22Rv1 (cell line): ENCODE measurements at regions not wholly inside any gene's neighbourhood (a gene's known extent, or its start where the extent isn't known, plus 50 kb on each side); places are given as distances from the start of the nearest gene placed in this dataset.
"Not testable (repeated sequence)": the region's sequence is repeated elsewhere in the genome, so short reads cannot be mapped to it uniquely, and the experiment has no call there.

ENCODE experiments used
- H3K27ac ChIP-seq: fragments of 450-650 bp; 2 replicates; pipeline ENCODE4 v1.5.1; 2017
- ZFX ChIP-seq: fragments of 450-650 bp; IDR thresholded peaks from 2 replicates; pipeline ENCODE4 v1.6.1; 2017; ENCODE audit warnings: antibody characterized with exemption, borderline replicate concordance
- TF ChIP-seq, protein P1 (sequence below): fragments of 450-650 bp; IDR thresholded peaks from 2 replicates; pipeline ENCODE4 v1.5.1; 2017; ENCODE audit warnings: mild to moderate bottlenecking

GRCh38 chr9:97128919-97129318, 90.0 kb upstream of the CTSV start:
- TF ChIP-seq, protein P1, sequence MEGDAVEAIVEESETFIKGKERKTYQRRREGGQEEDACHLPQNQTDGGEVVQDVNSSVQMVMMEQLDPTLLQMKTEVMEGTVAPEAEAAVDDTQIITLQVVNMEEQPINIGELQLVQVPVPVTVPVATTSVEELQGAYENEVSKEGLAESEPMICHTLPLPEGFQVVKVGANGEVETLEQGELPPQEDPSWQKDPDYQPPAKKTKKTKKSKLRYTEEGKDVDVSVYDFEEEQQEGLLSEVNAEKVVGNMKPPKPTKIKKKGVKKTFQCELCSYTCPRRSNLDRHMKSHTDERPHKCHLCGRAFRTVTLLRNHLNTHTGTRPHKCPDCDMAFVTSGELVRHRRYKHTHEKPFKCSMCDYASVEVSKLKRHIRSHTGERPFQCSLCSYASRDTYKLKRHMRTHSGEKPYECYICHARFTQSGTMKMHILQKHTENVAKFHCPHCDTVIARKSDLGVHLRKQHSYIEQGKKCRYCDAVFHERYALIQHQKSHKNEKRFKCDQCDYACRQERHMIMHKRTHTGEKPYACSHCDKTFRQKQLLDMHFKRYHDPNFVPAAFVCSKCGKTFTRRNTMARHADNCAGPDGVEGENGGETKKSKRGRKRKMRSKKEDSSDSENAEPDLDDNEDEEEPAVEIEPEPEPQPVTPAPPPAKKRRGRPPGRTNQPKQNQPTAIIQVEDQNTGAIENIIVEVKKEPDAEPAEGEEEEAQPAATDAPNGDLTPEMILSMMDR: no peak
- no peak for TF ChIP-seq ZFX
- no peak overlapping the region for H3K27ac ChIP-seq

DNA sequence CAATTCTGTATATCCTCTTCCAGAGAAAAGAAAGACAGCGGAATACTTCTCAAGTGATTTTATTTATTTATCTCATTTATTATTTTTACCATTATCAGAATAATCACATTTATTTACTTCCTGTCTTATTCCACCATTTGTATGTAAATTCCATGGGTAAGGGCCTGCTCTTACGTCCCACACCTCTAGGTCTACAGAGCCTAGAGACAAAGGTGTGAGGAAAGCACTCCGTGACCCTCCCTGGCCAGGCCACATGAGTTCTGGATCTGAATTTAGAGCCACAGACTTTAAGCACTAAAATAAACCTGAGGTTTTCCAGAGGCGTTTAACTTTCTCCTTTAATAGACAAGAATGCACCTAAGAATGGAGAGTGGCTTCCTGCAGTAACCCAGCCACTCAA, 85.3 kb upstream of the CTSV start:
- TF ChIP-seq ZFX: no peak
- TF ChIP-seq, protein P1: no peak
- no peak overlapping the region for H3K27ac ChIP-seq

- TF ChIP-seq, protein P1: no peak
- TF ChIP-seq ZFX: no peak
- H3K27ac ChIP-seq: no peak overlapping the region
These were observed 71.8 kb upstream of the CTSV start for GRCh38 chr9:97110696-97111095.

- no peak overlapping the region for H3K27ac ChIP-seq
- TF ChIP-seq, protein P1: peak; percentile 65
- no peak for TF ChIP-seq ZFX
These were observed 70.4 kb upstream of the CTSV start for GRCh38 chr9:97109194-97109811.

DNA sequence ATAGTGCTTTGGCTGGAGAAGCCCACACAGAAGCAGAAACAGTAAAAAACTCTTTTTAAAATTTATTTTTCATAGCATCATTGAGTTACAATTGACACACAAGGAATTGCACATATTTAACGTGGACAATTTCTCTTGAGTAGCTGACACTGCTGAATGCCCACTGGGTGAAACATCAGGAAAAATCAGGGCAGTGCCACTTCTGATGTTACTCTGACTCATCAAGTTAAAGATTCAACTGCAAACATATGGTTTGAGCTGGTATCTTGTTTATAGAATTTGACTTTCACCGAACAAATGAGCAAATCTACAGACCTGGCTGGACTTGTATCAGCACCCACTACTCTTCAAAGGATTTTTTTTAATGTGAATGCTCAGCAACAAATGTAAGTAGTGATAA, 66.3 kb upstream of the CTSV start:
- H3K27ac ChIP-seq: not testable (repeated sequence)

DNA sequence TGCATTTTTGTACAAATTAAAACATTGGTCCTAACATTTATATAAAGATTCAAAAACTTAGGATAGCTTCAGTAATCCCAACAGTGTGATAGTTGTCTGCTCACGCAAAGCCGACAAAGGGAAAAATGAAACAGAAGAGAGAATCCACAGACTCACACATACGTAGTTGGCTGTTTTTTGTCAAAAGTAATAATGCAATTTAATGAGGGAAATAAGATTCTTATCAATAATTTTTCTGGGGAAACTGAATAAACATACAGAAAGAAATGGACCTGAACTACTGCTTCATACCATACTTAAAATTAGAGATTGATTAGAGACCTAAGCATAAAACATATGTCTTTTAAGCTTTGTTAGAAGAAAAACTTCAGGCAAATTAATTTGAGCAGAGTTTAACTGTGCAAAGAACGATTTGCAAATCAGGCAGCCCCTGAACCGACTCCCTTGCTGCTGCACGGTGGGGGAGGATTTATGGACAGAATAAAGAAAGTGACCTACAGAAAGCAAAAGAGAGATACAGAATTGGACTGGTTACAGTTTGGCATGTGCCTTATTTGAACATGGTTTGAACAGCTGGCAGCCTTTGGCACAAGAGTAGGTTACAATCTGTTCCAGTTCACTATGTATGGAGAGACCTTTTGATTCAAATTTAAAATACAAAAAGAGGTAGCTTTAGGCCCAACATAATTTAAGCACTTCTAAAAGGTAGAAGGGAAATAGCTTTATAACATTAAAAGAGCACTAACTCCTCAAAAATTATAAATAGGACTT, 64.9 kb upstream of the CTSV start:
- H3K27ac ChIP-seq: not testable (repeated sequence)

- not testable (repeated sequence) for H3K27ac ChIP-seq
These were observed 60.6 kb upstream of the CTSV start for GRCh38 chr9:97099540-97099939.

DNA sequence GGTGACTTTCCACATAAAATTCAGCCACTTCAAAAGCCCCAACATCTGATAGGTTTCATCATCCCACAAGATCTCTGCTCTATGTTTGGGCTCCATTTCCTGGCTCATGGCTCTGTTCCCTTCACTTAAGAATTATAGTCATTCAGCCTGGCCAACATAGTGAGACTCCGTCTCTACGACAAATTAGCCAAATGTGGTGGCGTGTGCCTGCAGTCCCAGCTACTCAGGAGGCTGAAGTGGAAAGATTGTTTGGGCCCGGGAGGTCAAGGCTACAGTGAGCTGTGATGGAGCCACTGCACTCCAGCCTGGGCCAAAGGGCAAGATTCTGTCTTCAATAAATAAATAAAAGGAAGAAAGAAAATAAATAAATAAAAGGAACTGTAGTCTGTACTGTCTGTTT, 57.9 kb upstream of the CTSV start:
- TF ChIP-seq, protein P1: no peak
- TF ChIP-seq ZFX: no peak

GRCh38 chr9:97089361-97089760, 50.4 kb upstream of the CTSV start:
- not testable (repeated sequence) for H3K27ac ChIP-seq

More for the DNA sequence above, 57.9 kb upstream of the CTSV start:
- H3K27ac ChIP-seq: no peak overlapping the region
